Mucosa of stomach (tissue), 1 donor: ENCODE measurements at regions not wholly inside any gene's neighbourhood (a gene's known extent, or its start where the extent isn't known, plus 50 kb on each side); places are given as distances from the start of the nearest gene placed in this dataset.
"Not testable (repeated sequence)": the region's sequence is repeated elsewhere in the genome, so short reads cannot be mapped to it uniquely, and the experiment has no call there.

Source experiments
- H3K27me3 ChIP-seq: one replicate; pipeline ENCODE4 v1.7.0; 2013; ENCODE audit warnings: mild to moderate bottlenecking, low read length; ENCODE audit not compliant: control insufficient read depth, insufficient read depth
- H3K36me3 ChIP-seq: one replicate; pipeline ENCODE4 v1.7.0; 2013; ENCODE audit warnings: low read length; ENCODE audit not compliant: control insufficient read depth, insufficient read depth
- H3K4me1 ChIP-seq: one replicate; pipeline ENCODE4 v1.7.0; 2013; ENCODE audit warnings: mild to moderate bottlenecking, low read length; ENCODE audit not compliant: control insufficient read depth, insufficient read depth
- H3K4me3 ChIP-seq: one replicate; pipeline ENCODE4 v1.7.0; 2013; ENCODE audit warnings: low read length
- H3K9ac ChIP-seq: one replicate; pipeline ENCODE4 v1.7.0; 2013; ENCODE audit warnings: mild to moderate bottlenecking, low read length, moderate library complexity
- H3K9me3 ChIP-seq: one replicate; pipeline ENCODE4 v1.7.0; 2013; ENCODE audit warnings: mild to moderate bottlenecking, low read length, moderate library complexity; ENCODE audit not compliant: control insufficient read depth
- donor health status: Pancreatic carcinoma.

DNA sequence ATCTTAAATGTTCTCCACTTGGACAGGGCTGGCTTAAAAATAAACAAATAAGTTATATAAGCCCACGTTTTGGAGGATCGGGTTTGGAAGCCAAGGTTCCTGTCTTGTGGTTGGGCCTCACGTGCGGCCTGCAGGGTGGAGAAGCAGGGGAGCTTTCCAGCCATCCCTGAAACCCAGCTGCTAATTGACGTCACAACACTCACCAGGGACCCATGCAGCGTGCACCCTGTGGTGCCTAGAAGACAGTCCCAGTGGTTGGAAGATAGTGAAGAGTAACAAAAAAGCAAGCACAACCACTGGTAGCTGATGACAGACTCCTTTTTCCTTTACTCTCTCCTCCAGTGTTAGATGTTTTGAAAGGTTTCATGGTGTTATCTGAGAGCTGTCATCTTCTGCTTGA, 142.0 kb upstream of the RBPJ start:
- H3K9ac ChIP-seq = no peak overlapping the region
- H3K36me3 ChIP-seq = no peaks in the 10 kb centered on the region
- no peaks in the 10 kb centered on the region for H3K9me3 ChIP-seq
- H3K4me1 ChIP-seq = peaks cover 4% of the 10 kb centered on the region
- H3K4me3 ChIP-seq = no peak overlapping the region
- no peaks in the 10 kb centered on the region for H3K27me3 ChIP-seq

DNA sequence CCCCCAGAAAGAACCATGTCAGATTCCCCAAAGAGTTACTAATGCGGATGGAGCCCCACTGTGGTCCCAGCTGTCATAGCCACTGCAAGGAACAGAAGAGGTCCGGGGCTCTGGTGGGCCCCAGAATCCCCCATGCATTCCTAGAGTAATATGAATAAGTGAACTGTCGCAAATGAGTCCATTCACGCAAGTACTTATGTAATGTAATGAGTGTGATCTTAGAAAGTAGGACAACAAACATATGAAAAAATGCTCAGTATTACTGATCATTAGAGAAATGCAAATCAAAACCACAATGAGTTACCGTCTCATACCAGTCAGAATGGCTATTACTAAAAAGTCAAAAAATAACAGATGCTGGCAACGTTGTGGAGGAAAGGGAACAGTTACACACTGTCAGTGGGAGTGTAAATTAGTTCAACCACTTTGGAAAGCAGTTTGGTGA, 141.5 kb upstream of the RBPJ start:
- H3K4me3 ChIP-seq = no peak overlapping the region
- no peaks in the 10 kb centered on the region for H3K36me3 ChIP-seq
- H3K9me3 ChIP-seq = no peaks in the 10 kb centered on the region
- no peak overlapping the region for H3K9ac ChIP-seq
- no peaks in the 10 kb centered on the region for H3K27me3 ChIP-seq
- H3K4me1 ChIP-seq = no peaks in the 10 kb centered on the region

DNA sequence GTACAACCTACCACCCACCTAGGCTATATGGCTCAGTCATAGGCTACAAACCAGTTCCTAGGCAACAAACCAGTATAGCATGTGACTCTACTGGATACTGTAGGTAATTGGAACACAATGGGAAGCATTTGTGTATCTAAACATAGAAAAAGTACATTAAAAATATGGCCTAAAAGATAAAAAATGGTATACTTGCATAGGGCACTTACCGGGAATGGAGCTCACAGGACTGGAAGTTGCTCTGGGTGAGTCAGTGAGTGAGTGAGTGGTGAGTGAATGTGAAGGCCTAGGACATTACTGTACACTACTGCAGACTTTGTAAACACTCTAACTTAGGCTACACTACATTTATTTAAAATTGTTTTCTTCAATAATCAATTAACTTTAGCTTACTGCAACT, 139.2 kb upstream of the RBPJ start:
- H3K9me3 ChIP-seq = no peaks in the 10 kb centered on the region
- no peak overlapping the region for H3K9ac ChIP-seq
- H3K4me1 ChIP-seq = no peaks in the 10 kb centered on the region
- no peaks in the 10 kb centered on the region for H3K27me3 ChIP-seq
- no peaks in the 10 kb centered on the region for H3K36me3 ChIP-seq
- H3K4me3 ChIP-seq = no peak overlapping the region

DNA sequence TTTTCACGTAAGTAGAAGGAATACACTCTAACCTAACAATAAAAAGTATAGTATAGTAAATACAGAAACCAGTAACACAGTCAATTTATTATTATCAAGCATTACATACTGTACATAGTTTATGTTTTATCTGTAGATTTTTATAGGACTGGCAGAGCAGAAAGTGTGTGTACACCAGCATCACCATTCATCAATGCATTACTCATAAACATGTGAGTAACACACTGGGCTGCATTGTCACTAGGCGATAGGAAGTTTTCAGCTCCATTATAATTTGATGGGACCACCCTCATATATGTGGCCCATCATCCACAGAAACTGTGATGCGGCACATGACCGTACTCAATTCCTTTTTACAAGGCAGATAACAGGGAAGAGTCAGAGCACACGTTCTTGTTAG, 137.8 kb upstream of the RBPJ start:
- no peaks in the 10 kb centered on the region for H3K27me3 ChIP-seq
- no peaks in the 10 kb centered on the region for H3K4me1 ChIP-seq
- H3K36me3 ChIP-seq = no peaks in the 10 kb centered on the region
- H3K4me3 ChIP-seq = no peak overlapping the region
- H3K9ac ChIP-seq = no peak overlapping the region
- H3K9me3 ChIP-seq = no peaks in the 10 kb centered on the region

DNA sequence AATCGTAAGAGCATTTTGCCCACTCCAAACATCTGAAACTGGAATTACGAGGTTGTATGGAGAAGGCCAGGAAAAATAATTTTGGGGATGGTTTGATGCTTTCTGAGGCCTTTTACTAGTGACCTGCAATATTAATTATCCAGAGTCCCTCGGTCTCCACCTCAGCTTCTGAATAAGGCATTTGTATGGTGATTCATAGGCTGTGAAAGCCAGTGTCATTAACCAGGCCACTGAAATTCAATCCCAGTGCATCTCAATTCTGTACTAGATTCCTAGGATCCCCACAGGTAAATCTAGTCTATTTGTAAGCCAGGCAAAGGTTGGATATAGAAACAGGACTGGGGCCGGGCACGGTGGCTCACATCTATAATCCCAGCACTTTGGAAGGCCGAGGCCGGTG, 135.4 kb upstream of the RBPJ start:
- H3K4me3 ChIP-seq = no peak overlapping the region
- no peak overlapping the region for H3K9ac ChIP-seq
- no peaks in the 10 kb centered on the region for H3K9me3 ChIP-seq
- H3K27me3 ChIP-seq = no peaks in the 10 kb centered on the region
- H3K36me3 ChIP-seq = no peaks in the 10 kb centered on the region
- no peaks in the 10 kb centered on the region for H3K4me1 ChIP-seq

DNA sequence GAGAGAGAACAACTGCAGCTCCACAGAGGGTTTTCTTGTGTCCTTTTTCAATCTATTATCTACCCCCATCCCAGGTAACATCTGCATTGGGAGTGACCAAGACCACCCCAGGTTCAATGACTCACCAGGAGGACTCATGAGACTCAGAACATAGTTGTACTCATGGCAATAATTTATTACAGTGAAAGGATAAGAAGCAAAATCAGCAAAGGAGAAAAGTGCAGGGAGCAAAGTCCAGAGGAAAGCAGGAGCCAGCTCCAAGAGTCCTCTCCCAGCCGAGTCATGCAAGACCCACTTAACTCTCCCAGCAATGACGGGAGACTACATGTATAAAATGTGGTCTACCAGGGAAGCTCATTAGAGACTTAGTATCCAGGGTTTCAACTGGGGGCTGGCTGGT, 129.5 kb upstream of the RBPJ start:
- Histone ChIP-seq H3K9me3 (no peaks in the 10 kb centered on the region), H3K4me1 (peaks cover 6% of the 10 kb centered on the region), H3K27me3 (no peaks in the 10 kb centered on the region), H3K4me3 (no peak overlapping the region), H3K36me3 (no peaks in the 10 kb centered on the region), H3K9ac (no peak overlapping the region)

DNA sequence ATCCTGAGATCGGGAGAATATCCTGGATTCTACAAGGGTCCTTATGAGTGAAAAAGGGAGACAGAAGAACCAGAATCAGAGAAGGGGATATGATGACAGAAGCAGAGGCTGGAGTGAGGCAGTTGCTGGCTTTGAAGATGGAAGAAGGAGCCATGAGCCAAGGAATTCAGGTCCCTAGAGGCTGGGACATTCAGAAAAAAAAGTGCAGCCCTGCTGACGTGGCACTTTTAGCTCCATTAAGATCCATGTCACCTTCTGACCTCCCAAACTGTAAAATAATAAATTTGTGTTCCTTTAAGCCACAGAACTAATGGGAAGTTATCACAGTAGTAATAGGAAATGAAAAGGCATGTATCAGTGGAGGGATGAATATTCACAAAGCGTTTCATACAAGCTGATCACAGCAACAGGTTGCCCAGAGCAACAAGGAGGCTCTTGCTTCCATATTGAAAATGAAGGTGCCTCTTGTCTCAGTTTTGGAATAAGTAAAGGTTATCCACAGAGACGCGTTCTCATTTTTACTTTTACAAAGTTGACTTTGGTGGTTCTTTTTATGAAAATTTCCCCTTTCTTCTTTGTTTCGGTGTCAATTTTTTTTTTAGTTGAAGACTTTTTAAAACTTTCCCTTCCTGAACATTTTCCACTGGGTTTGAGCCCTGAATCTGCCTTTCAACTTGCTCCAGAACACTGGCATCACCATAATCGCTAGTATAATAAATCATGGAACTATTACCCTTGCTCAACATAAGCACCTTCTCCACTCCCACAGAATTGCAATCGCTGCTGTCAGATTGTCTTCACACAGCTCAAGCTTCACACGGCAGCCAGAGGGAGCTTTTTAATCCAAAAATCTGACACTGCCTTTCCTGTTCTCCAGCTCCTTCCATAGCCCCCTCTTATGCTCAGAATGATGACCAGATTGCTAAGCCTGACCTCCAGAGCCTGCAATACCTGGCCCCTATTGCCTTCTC, 127.6 kb upstream of the RBPJ start:
- Histone ChIP-seq H3K27me3 (no peaks in the 10 kb centered on the region), H3K9me3 (no peaks in the 10 kb centered on the region), H3K4me1 (peaks cover 6% of the 10 kb centered on the region), H3K9ac (no peak overlapping the region), H3K36me3 (no peaks in the 10 kb centered on the region), H3K4me3 (no peak overlapping the region)

DNA sequence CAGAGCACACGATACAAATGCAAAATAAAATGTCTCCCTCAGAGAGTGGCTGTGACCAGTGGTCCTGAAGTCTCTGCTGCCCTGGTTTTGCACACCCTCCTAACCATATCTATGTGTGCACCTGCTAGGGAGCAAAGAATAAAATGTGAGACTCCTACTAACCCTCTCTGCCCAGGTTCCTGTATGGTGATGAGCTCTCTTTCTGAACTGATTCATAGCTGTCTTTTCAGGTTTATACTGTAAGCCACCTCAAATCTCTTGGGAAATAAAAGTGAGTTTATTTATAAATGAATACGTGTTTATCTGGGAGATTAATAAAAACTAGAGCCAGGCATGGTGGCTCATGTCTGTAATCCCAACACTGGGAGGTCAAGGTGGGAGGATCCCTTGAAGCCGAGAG, 126.0 kb upstream of the RBPJ start:
- no peak overlapping the region for H3K9ac ChIP-seq
- H3K4me3 ChIP-seq = no peak overlapping the region
- no peaks in the 10 kb centered on the region for H3K36me3 ChIP-seq
- H3K4me1 ChIP-seq = peaks cover 6% of the 10 kb centered on the region
- H3K27me3 ChIP-seq = no peaks in the 10 kb centered on the region
- H3K9me3 ChIP-seq = no peaks in the 10 kb centered on the region

DNA sequence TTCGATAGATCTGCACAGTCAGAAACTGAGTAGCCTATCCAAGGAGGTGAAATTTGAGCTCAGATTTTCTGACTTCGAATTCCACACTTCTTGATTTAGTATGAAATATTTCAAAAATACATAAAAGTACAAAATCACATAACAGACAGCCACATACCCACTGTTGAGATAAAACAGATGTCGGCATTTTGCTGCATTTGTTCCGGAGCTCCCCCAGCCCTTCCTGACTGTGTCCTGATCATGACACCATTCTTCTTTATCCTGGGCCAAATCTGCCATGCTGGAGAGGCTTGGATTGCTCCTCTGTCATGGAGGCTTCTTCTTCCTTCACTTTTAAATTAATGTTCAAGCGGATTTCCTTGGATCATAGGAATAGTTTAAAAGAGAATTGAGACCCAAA, 124.2 kb upstream of the RBPJ start:
- H3K27me3 ChIP-seq = no peaks in the 10 kb centered on the region
- H3K9ac ChIP-seq = no peak overlapping the region
- no peak overlapping the region for H3K4me3 ChIP-seq
- peaks cover 3% of the 10 kb centered on the region for H3K4me1 ChIP-seq
- H3K9me3 ChIP-seq = no peaks in the 10 kb centered on the region
- no peaks in the 10 kb centered on the region for H3K36me3 ChIP-seq

DNA sequence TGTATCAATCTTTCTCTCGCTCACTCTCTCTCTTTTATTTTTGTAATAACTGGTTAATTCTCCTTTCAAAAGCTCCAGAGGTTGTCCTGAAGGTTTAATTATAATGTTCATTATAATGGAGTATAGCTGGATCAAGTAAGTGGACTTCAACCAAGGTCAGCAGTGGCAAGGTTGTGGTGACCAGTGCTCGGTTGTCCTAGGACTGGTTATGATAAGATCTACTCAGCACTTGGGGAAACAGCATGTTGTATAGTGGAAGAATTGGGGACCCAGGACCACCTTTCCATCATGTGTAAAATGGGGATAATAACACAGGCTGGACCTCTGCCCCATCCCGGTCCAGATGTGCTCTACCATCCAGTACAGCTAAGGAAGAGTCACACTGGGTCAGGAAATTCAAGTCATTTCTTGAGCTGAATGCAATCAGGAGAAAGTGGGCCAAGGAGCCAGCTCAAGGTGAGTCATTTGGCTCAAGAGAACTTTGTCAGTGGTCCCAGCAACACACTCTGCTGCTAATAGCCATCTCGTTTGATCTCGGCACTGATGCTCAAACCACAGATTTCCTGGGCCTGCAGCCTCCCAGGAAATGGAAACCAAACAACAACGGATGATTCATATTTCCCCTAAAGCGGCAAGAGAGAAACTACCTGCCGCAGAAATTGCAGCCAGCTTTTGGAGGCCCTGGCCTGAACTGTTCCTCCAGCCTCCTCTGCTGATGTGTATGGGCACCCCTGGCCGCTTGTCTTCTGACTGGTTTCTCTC, 123.6 kb upstream of the RBPJ start:
- Histone ChIP-seq H3K4me1 (no peaks in the 10 kb centered on the region), H3K27me3 (no peaks in the 10 kb centered on the region), H3K9ac (no peak overlapping the region), H3K36me3 (no peaks in the 10 kb centered on the region), H3K4me3 (no peak overlapping the region), H3K9me3 (no peaks in the 10 kb centered on the region)

DNA sequence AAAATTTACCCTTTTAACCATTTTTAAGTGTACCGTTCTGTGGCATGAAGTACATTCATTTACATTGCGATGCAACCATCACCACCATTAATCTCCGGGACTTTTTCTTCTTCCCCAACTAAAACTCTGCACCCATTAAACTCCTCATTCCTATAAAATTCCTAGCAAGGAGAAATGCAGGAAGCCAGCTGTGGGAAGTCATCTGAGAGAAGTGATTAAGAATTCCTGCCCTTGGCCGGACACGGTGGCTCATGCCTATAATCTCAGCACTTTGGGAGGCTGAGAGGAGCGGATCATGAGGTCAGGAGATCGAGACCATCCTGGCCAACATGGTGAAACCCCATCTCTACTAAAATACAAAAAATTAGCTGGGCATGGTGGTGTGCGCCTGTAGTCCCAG, 121.9 kb upstream of the RBPJ start:
- not testable (repeated sequence) for H3K36me3 ChIP-seq, H3K27me3 ChIP-seq, H3K9me3 ChIP-seq, H3K9ac ChIP-seq, H3K4me3 ChIP-seq, H3K4me1 ChIP-seq

DNA sequence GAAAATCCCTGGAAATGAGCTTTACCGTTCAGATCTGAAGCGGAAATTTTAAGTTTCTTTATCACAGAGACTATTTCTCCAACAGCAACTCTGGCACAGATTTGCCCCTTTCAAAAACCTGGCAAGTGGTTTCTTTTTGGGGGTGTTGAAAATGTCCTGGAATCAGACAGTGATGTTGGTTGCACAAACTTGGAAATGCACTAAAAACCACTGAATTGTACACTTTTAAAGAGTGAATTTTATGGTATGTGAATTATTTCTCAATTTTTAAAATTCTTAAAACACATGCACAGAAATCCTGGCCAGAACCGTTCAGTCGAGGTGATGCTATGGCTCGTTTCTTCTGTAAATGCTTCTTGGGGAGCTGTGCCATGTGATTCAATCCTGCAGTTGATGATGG, 121.2 kb upstream of the RBPJ start:
- Histone ChIP-seq H3K4me1 (no peaks in the 10 kb centered on the region), H3K9ac (no peak overlapping the region), H3K36me3 (no peaks in the 10 kb centered on the region), H3K27me3 (no peaks in the 10 kb centered on the region), H3K4me3 (no peak overlapping the region), H3K9me3 (no peaks in the 10 kb centered on the region)
